PFSK-1 (cell line): ENCODE measurements at regions not wholly inside any gene's neighbourhood (a gene's known extent, or its start where the extent isn't known, plus 50 kb on each side); places are given as distances from the start of the nearest gene placed in this dataset.

Experiments used
- FOXP2 ChIP-seq: optimal IDR thresholded peaks from 2 replicates; pipeline ENCODE3; 2011; ENCODE audit warnings: borderline replicate concordance, control low read depth, inconsistent platforms; ENCODE audit not compliant: insufficient read depth; ENCODE audit errors: extremely low read length, extremely low read depth
- POLR2AphosphoS5 ChIP-seq: IDR thresholded peaks from 2 replicates; pipeline ENCODE4 v1.6.1; 2012; ENCODE audit warnings: low read depth, mild to moderate bottlenecking, control low read depth, low read length, moderate library complexity
- SIN3A ChIP-seq: IDR thresholded peaks from 2 replicates; pipeline ENCODE4 v1.6.1; 2012; ENCODE audit warnings: mild to moderate bottlenecking, low read length, moderate library complexity, borderline replicate concordance; ENCODE audit not compliant: insufficient read depth
- TAF1 ChIP-seq: IDR thresholded peaks from 2 replicates; pipeline ENCODE4 v1.6.1; 2012; ENCODE audit warnings: low read length, control low read depth, borderline replicate concordance; ENCODE audit not compliant: insufficient read depth
- TF ChIP-seq, protein P1 (sequence below), 2 experiments: IDR thresholded peaks; 2 replicates each; pipeline versions ENCODE4 v1.6.1 to v1.8.0; 2011 to 2012; ENCODE audit warnings: low read depth in 2 of 2, low read length in 2 of 2, control low read depth in 1 of 2, inconsistent platforms in 1 of 2, mild to moderate bottlenecking in 1 of 2, moderate library complexity in 1 of 2; ENCODE audit not compliant: insufficient read depth in 1 of 2

- TF ChIP-seq FOXP2 (no peak), TAF1 (no peak), POLR2AphosphoS5 (no peak), SIN3A (no peak)
- TF ChIP-seq, protein P1, sequence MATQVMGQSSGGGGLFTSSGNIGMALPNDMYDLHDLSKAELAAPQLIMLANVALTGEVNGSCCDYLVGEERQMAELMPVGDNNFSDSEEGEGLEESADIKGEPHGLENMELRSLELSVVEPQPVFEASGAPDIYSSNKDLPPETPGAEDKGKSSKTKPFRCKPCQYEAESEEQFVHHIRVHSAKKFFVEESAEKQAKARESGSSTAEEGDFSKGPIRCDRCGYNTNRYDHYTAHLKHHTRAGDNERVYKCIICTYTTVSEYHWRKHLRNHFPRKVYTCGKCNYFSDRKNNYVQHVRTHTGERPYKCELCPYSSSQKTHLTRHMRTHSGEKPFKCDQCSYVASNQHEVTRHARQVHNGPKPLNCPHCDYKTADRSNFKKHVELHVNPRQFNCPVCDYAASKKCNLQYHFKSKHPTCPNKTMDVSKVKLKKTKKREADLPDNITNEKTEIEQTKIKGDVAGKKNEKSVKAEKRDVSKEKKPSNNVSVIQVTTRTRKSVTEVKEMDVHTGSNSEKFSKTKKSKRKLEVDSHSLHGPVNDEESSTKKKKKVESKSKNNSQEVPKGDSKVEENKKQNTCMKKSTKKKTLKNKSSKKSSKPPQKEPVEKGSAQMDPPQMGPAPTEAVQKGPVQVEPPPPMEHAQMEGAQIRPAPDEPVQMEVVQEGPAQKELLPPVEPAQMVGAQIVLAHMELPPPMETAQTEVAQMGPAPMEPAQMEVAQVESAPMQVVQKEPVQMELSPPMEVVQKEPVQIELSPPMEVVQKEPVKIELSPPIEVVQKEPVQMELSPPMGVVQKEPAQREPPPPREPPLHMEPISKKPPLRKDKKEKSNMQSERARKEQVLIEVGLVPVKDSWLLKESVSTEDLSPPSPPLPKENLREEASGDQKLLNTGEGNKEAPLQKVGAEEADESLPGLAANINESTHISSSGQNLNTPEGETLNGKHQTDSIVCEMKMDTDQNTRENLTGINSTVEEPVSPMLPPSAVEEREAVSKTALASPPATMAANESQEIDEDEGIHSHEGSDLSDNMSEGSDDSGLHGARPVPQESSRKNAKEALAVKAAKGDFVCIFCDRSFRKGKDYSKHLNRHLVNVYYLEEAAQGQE (IDR thresholded peaks at IDR 0.05; ENCODE audit: insufficient read depth in 1 of 2, low read depth in 2 of 2, low read length in 2 of 2): no peak
Measured at GRCh38 chr5:125582352-125582751, 835.9 kb upstream of the ZNF608 start.

DNA sequence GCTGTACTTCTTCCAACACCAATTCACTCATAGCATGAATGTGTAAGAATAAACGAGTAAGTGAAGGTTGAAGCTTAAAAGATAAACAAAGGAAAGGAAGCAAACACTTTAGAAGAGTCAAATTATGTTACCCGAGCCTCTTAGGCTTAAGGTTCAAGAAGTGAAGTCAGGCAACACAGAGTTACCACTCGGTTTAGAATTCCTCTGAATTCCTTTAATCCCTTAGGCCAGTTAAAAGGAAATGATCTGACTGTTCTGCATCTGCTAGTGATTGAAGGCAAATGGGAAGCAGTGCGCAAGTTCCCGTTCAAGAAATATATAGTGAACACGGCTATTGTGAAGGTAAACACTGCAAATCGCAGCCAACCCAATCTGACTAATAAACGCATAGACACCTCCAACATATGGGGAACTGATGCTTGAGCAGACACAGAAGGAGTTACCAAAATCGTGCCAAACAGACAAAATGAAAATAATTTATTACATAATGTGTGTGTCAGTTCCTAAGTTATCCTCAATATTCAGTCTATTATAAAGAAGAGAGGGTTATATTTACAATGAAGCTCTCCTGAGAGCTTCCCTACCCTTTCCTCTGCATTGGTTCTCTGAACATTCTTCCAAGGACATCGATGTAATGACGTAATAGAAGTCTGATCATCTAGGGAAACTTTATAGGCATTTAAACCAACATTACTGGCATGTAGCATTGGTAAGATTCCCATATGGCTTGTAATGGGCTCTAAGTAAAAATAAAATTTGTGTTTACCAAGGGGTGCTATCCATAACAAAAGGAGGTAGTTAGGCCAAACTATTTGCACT lies 837.1 kb upstream of the ZNF608 start:
- TF ChIP-seq, protein P1 (IDR thresholded peaks at IDR 0.05; ENCODE audit: insufficient read depth in 1 of 2, low read depth in 2 of 2, low read length in 2 of 2): no peak
- TF ChIP-seq SIN3A (no peak), POLR2AphosphoS5 (no peak), FOXP2 (no peak), TAF1 (no peak)

DNA sequence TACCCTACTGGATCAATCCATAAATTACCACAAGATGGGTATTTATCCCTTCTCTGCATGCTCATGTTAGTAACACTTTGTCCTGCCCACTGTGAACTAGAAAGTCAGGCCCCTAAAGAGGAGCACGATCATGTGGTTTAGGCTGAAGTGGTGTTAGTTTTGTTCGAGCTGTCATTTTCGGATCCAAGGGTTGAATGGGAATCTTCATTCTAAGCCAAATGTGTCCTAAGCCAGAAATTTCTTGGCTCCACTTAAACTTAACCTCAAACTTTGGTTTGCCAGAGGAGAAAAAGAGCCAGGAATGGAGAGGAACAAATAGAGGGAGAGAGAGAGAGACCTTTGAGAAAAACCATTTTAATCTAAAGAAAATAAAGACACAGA lies 837.7 kb upstream of the ZNF608 start:
- TF ChIP-seq TAF1 (no peak), FOXP2 (no peak), POLR2AphosphoS5 (no peak), SIN3A (no peak)
- TF ChIP-seq, protein P1 (IDR thresholded peaks at IDR 0.05; ENCODE audit: insufficient read depth in 1 of 2, low read depth in 2 of 2, low read length in 2 of 2): no peak

DNA sequence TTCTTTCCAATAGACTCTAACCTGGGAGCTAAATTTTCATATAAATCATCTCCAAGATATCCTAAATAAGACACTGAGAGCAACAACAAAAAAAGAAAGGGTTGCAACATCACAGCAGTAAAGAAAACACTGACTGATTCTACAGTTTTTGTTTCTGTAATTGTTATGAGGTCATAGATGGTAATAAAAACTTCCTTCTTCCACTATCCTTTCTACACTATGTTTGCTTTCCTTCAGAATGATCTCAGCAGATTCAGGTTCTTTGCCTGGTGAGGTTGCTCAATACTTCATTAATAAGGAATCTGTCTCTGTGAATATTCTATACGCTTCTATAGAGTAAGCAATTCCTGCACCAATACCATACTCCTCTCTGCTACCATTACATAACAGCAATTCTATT lies 835.6 kb upstream of the GRAMD2B start:
- TF ChIP-seq SIN3A (no peak), POLR2AphosphoS5 (no peak), FOXP2 (no peak), TAF1 (no peak)
- TF ChIP-seq, protein P1 (IDR thresholded peaks at IDR 0.05; ENCODE audit: insufficient read depth in 1 of 2, low read depth in 2 of 2, low read length in 2 of 2): no peak
